HL-60 (cell line): ENCODE measurements at regions not wholly inside any gene's neighbourhood (a gene's known extent, or its start where the extent isn't known, plus 50 kb on each side); places are given as distances from the start of the nearest gene placed in this dataset.

Experiments used
- DNase-seq, 2 experiments: peaks; one replicate each; pipeline ENCODE4 v3.0.0-alpha.2; 2010 to 2020; ENCODE audit warnings: low read depth in 1 of 2, low spot score in 1 of 2
- H3K27ac ChIP-seq: fragments of 250-450 bp; sonication (Bioruptor Pico); replicated peaks from 2 replicates; pipeline ENCODE4 v1.5.1; 2020; ENCODE audit warnings: mild to moderate bottlenecking, moderate library complexity
- H3K27me3 ChIP-seq: fragments of 250-450 bp; sonication (Bioruptor Pico); 2 replicates; pipeline ENCODE4 v1.5.1; 2021; ENCODE audit warnings: mild to moderate bottlenecking, moderate library complexity; ENCODE audit not compliant: insufficient read depth, poor library complexity, severe bottlenecking
- H3K4me3 ChIP-seq: replicated peaks from 2 replicates; pipeline ENCODE4 v1.5.1; 2011; ENCODE audit warnings: mild to moderate bottlenecking, control low read depth, low read length; ENCODE audit not compliant: insufficient read depth
- GABPA ChIP-seq: IDR thresholded peaks from 2 replicates; pipeline ENCODE4 v1.6.1; 2012; ENCODE audit warnings: low read depth
- POLR2AphosphoS5 ChIP-seq: IDR thresholded peaks from 2 replicates; pipeline ENCODE4 v1.6.1; 2012; ENCODE audit warnings: low read depth
- SPI1 ChIP-seq: IDR thresholded peaks from 2 replicates; pipeline ENCODE4 v1.6.1; 2012; ENCODE audit warnings: low read depth, mild to moderate bottlenecking, borderline replicate concordance
- TF ChIP-seq, protein P1 (sequence below): IDR thresholded peaks from one replicate; pipeline ENCODE4 v1.5.1; 2011; ENCODE audit warnings: low read length, control low read depth, inconsistent platforms; ENCODE audit not compliant: insufficient read depth
- TF ChIP-seq, protein P2 (sequence below): IDR thresholded peaks from 2 replicates; pipeline ENCODE4 v1.6.1; 2012; ENCODE audit warnings: low read depth; ENCODE audit not compliant: insufficient replicate concordance

DNA sequence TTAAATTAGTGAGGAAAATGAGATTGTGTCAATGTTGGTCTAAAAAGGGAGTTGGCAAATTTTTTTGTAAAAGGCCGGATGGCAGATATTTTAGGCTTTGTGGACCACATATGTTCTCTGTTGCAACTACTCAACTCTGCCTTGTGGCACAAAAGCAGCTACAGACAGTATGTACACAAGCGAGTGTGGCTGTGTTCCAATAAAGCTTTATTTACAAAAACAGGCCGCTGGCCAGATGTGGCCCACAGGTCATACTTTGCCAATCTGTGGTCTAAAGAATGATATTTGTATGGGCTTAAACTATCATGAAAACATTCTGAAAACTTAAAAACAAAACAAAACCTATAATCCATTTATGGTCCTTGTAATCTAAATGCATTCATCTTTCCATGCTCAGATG, 228.3 kb downstream of the CLIC5 start:
- H3K27me3 ChIP-seq = no peaks in the 10 kb centered on the region
- no peak for DNase-seq
- H3K27ac ChIP-seq = no peak overlapping the region
- no peak overlapping the region for H3K4me3 ChIP-seq
- TF ChIP-seq, protein P1, sequence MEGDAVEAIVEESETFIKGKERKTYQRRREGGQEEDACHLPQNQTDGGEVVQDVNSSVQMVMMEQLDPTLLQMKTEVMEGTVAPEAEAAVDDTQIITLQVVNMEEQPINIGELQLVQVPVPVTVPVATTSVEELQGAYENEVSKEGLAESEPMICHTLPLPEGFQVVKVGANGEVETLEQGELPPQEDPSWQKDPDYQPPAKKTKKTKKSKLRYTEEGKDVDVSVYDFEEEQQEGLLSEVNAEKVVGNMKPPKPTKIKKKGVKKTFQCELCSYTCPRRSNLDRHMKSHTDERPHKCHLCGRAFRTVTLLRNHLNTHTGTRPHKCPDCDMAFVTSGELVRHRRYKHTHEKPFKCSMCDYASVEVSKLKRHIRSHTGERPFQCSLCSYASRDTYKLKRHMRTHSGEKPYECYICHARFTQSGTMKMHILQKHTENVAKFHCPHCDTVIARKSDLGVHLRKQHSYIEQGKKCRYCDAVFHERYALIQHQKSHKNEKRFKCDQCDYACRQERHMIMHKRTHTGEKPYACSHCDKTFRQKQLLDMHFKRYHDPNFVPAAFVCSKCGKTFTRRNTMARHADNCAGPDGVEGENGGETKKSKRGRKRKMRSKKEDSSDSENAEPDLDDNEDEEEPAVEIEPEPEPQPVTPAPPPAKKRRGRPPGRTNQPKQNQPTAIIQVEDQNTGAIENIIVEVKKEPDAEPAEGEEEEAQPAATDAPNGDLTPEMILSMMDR = no peak
- no peak for TF ChIP-seq SPI1
- no peak for TF ChIP-seq GABPA
- TF ChIP-seq, protein P2, sequence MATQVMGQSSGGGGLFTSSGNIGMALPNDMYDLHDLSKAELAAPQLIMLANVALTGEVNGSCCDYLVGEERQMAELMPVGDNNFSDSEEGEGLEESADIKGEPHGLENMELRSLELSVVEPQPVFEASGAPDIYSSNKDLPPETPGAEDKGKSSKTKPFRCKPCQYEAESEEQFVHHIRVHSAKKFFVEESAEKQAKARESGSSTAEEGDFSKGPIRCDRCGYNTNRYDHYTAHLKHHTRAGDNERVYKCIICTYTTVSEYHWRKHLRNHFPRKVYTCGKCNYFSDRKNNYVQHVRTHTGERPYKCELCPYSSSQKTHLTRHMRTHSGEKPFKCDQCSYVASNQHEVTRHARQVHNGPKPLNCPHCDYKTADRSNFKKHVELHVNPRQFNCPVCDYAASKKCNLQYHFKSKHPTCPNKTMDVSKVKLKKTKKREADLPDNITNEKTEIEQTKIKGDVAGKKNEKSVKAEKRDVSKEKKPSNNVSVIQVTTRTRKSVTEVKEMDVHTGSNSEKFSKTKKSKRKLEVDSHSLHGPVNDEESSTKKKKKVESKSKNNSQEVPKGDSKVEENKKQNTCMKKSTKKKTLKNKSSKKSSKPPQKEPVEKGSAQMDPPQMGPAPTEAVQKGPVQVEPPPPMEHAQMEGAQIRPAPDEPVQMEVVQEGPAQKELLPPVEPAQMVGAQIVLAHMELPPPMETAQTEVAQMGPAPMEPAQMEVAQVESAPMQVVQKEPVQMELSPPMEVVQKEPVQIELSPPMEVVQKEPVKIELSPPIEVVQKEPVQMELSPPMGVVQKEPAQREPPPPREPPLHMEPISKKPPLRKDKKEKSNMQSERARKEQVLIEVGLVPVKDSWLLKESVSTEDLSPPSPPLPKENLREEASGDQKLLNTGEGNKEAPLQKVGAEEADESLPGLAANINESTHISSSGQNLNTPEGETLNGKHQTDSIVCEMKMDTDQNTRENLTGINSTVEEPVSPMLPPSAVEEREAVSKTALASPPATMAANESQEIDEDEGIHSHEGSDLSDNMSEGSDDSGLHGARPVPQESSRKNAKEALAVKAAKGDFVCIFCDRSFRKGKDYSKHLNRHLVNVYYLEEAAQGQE = no peak
- no peak for TF ChIP-seq POLR2AphosphoS5

DNA sequence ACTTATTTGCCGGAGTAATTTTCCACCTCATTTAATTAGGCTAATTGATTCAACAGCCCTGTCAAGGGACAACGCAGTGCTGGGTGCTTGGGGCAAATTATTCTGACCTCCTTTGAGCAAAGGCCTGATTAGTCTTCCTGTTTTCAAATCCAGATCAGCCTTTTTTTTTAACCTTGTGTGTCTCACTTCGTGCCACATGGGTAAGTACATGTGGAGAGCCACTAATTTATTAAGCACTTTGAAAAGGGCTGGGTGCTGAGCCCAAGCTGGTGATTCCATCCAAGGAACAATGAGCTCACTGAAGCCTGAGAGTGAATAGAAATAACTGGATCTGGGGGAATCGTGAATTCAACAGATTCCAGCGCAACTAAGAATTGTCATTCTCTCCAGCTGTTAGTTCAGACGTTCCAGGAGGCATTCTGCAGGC, 229.3 kb downstream of the CLIC5 start:
- no peak overlapping the region for H3K27ac ChIP-seq
- TF ChIP-seq, protein P2 = no peak
- TF ChIP-seq POLR2AphosphoS5 (no peak), GABPA (no peak), SPI1 (no peak)
- TF ChIP-seq, protein P1 = no peak
- no peaks in the 10 kb centered on the region for H3K27me3 ChIP-seq
- no peak for DNase-seq
- no peak overlapping the region for H3K4me3 ChIP-seq

DNA sequence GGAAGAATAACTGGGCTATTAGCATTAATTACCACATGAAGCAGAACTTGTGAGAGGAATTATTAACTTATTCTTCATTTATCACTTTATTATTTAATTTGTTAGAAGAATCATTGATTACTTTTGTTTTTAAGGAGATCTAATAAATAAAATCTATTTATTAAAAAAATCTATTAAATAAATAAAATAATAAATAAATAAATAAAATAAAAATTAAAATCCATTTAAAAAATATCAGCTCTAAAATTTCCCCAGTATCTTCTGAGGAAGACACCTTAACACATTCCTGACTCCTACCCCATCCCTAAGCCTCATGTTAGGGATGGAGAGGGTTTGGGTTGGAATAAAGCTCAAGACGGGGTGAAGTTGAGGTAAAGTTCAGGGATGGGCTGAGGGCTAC, 231.4 kb downstream of the CLIC5 start:
- H3K27ac ChIP-seq = no peak overlapping the region
- H3K4me3 ChIP-seq = no peak overlapping the region
- no peak for DNase-seq
- H3K27me3 ChIP-seq = no peaks in the 10 kb centered on the region
- TF ChIP-seq, protein P1 = no peak
- TF ChIP-seq SPI1 (no peak), POLR2AphosphoS5 (no peak)
- TF ChIP-seq, protein P2 = no peak
